Nephron progenitor cell (in vitro differentiated cells): ENCODE measurements at regions not wholly inside any gene's neighbourhood (a gene's known extent, or its start where the extent isn't known, plus 50 kb on each side); places are given as distances from the start of the nearest gene placed in this dataset.

ENCODE experiments used
- DNase-seq: peaks from one replicate; pipeline ENCODE4 v3.0.0; 2021
- H3K27ac Mint-ChIP-seq: 2 replicates; pipeline ENCODE4 v1.8.0; 2021; ENCODE audit warnings: mild to moderate bottlenecking, moderate library complexity, mixed read lengths
- H3K27me3 Mint-ChIP-seq: 2 replicates; pipeline ENCODE4 v1.8.0; 2021; ENCODE audit warnings: mild to moderate bottlenecking, low read depth, mixed read lengths; ENCODE audit not compliant: poor library complexity
- H3K36me3 Mint-ChIP-seq: 2 replicates; pipeline ENCODE4 v1.8.0; 2021; ENCODE audit warnings: low read depth, mixed read lengths
- H3K4me1 Mint-ChIP-seq: 2 replicates; pipeline ENCODE4 v1.8.0; 2021; ENCODE audit warnings: mixed read lengths
- H3K4me3 Mint-ChIP-seq: 2 replicates; pipeline ENCODE4 v1.8.0; 2021; ENCODE audit warnings: mild to moderate bottlenecking, moderate library complexity, mixed read lengths
- H3K9me3 Mint-ChIP-seq: 2 replicates; pipeline ENCODE4 v1.8.0; 2021; ENCODE audit warnings: mild to moderate bottlenecking, moderate library complexity, mixed read lengths
- CTCF ChIP-seq: fragments of 200-600 bp; sonication (generic); IDR thresholded peaks from 2 replicates; pipeline ENCODE4 v1.5.0; 2021; ENCODE audit warnings: antibody characterized with exemption

- peaks cover 7% of the 10 kb centered on the region for H3K36me3 Mint-ChIP-seq
- peaks cover 7% of the 10 kb centered on the region for H3K9me3 Mint-ChIP-seq
- no peak for DNase-seq
- H3K4me1 Mint-ChIP-seq, result peaks cover 6% of the 10 kb centered on the region
- no peak overlapping the region for H3K4me3 Mint-ChIP-seq
- H3K27me3 Mint-ChIP-seq, result peaks cover 6% of the 10 kb centered on the region
- H3K27ac Mint-ChIP-seq, result no peak overlapping the region
- TF ChIP-seq CTCF, result no peak
Observed at GRCh38 chr4:186839122-186840037, 115.7 kb upstream of the FAT1 start.

- H3K27ac Mint-ChIP-seq, result no peak overlapping the region
- H3K4me3 Mint-ChIP-seq, result no peak overlapping the region
- H3K27me3 Mint-ChIP-seq, result peaks cover 3% of the 10 kb centered on the region
Observed at GRCh38 chr4:186840222-186840701, 116.6 kb upstream of the FAT1 start.

GRCh38 chr4:186840771-186841301 lies 117.2 kb upstream of the FAT1 start:
- H3K4me1 Mint-ChIP-seq, result peaks cover 9% of the 10 kb centered on the region
- peaks cover 7% of the 10 kb centered on the region for H3K9me3 Mint-ChIP-seq
- TF ChIP-seq CTCF, result no peak
- peaks cover 7% of the 10 kb centered on the region for H3K36me3 Mint-ChIP-seq
- no peak for DNase-seq
- peaks cover 3% of the 10 kb centered on the region for H3K27me3 Mint-ChIP-seq
- H3K27ac Mint-ChIP-seq, result no peak overlapping the region
- no peak overlapping the region for H3K4me3 Mint-ChIP-seq

More at GRCh38 chr4:186840222-186840701, 116.6 kb upstream of the FAT1 start:
- peaks cover 7% of the 10 kb centered on the region for H3K36me3 Mint-ChIP-seq
- H3K4me1 Mint-ChIP-seq, result peaks cover 9% of the 10 kb centered on the region
- TF ChIP-seq CTCF, result no peak
- no peak for DNase-seq
- peaks cover 7% of the 10 kb centered on the region for H3K9me3 Mint-ChIP-seq

GRCh38 chr4:186844059-186844681 lies 120.5 kb upstream of the FAT1 start:
- peaks cover 3% of the 10 kb centered on the region for H3K27me3 Mint-ChIP-seq
- H3K4me3 Mint-ChIP-seq, result no peak overlapping the region

More at GRCh38 chr4:186844059-186844681, 120.5 kb upstream of the FAT1 start:
- peaks cover 12% of the 10 kb centered on the region for H3K9me3 Mint-ChIP-seq
- TF ChIP-seq CTCF, result no peak
- H3K36me3 Mint-ChIP-seq, result peaks cover 7% of the 10 kb centered on the region
- DNase-seq, result no peak
- H3K27ac Mint-ChIP-seq, result peak overlapping the region; percentile 73
- peaks cover 9% of the 10 kb centered on the region for H3K4me1 Mint-ChIP-seq
